Vagina (tissue), 2 donors: ENCODE measurements at regions not wholly inside any gene's neighbourhood (a gene's known extent, or its start where the extent isn't known, plus 50 kb on each side); places are given as distances from the start of the nearest gene placed in this dataset.
"Not testable (repeated sequence)": the region's sequence is repeated elsewhere in the genome, so short reads cannot be mapped to it uniquely, and the experiment has no call there.

Experiments used
- DNase-seq, 2 donors: peaks; one replicate each; pipeline ENCODE4 v3.0.0-alpha.2; 2017; ENCODE audit errors: extremely low spot score in 2 of 2
- H3K27ac ChIP-seq: fragments of 200-600 bp; sonication (generic); one replicate; pipeline ENCODE4 v1.5.1; 2019
- H3K27me3 ChIP-seq: fragments of 200-600 bp; sonication (generic); one replicate; pipeline ENCODE4 v1.5.1; 2019
- H3K36me3 ChIP-seq, 2 donors: fragments of 200-600 bp; sonication (generic); one replicate each; pipeline ENCODE4 v1.5.1; 2017 to 2019
- H3K4me1 ChIP-seq: fragments of 200-600 bp; sonication (generic); one replicate; pipeline ENCODE4 v1.5.1; 2019
- H3K4me3 ChIP-seq, 2 donors: fragments of 200-600 bp; sonication (generic); 1 replicate in 1 of 2; 2 replicates in 1 of 2; pipeline ENCODE4 v1.5.1; 2016 to 2019
- H3K9me3 ChIP-seq: fragments of 200-600 bp; sonication (generic); one replicate; pipeline ENCODE4 v1.5.1; 2019
- CTCF ChIP-seq, 3 experiments: fragments of 450-650 bp in 2 of 3; fragments of 200-600 bp in 1 of 3; sonication (generic) in 1 of 3; IDR thresholded peaks; one replicate each; pipeline ENCODE4 v1.5.1; 2017 to 2019; ENCODE audit warnings: antibody characterized with exemption in 3 of 3, mild to moderate bottlenecking in 2 of 3, moderate library complexity in 2 of 3
- POLR2A ChIP-seq, 2 donors: fragments of 450-650 bp; IDR thresholded peaks; one replicate each; pipeline ENCODE4 v1.6.1; 2017; ENCODE audit warnings: antibody characterized with exemption in 2 of 2, mild to moderate bottlenecking in 2 of 2, moderate library complexity in 2 of 2
- POLR2AphosphoS5 ChIP-seq, 2 donors: sonication (generic); formaldehyde crosslinking; IDR thresholded peaks; one replicate each; pipeline ENCODE4 v1.9.0; 2017; ENCODE audit warnings: antibody characterized with exemption in 2 of 2, mild to moderate bottlenecking in 2 of 2, low read depth in 1 of 2; ENCODE audit not compliant: insufficient read depth in 1 of 2
- intact Hi-C: fragments of 100-400 bp; cut with DNase I; formaldehyde crosslinking; loops from one replicate; pipeline ENCODE4 v1.15.1; 2023

- Histone ChIP-seq H3K4me1 (peaks cover 33% of the 10 kb centered on the region), H3K36me3 (no peaks in the 10 kb centered on the region), H3K4me3 (no peak overlapping the region), H3K9me3 (no peaks in the 10 kb centered on the region), H3K27me3 (no peaks in the 10 kb centered on the region), H3K27ac (no peak overlapping the region)
- no peak for TF ChIP-seq CTCF (IDR thresholded peaks at IDR 0.05)
- no peak for TF ChIP-seq POLR2A (IDR thresholded peaks at IDR 0.05)
- no peak for DNase-seq
- intact Hi-C loops = no loop called here
Measured at GRCh38 chr3:177334803-177335202, 137.5 kb upstream of the TBL1XR1 start.

GRCh38 chr3:177335728-177336127, 138.4 kb upstream of the TBL1XR1 start:
- H3K36me3 ChIP-seq = no peaks in the 10 kb centered on the region
- H3K4me1 ChIP-seq = peaks cover 33% of the 10 kb centered on the region
- TF ChIP-seq POLR2A (IDR thresholded peaks at IDR 0.05) (no peak), CTCF (IDR thresholded peaks at IDR 0.05) (no peak), POLR2AphosphoS5 (IDR thresholded peaks at IDR 0.05; ENCODE audit: insufficient read depth in 1 of 2, low read depth in 1 of 2) (no peak)
- no peaks in the 10 kb centered on the region for H3K27me3 ChIP-seq
- H3K27ac ChIP-seq = no peak overlapping the region
- no peaks in the 10 kb centered on the region for H3K9me3 ChIP-seq
- DNase-seq = no peak
- intact Hi-C loops = no loop called here
- no peak overlapping the region for H3K4me3 ChIP-seq

GRCh38 chr3:177336873-177337450, 139.7 kb upstream of the TBL1XR1 start:
- Histone ChIP-seq H3K4me3 (no peak overlapping the region), H3K27me3 (no peaks in the 10 kb centered on the region), H3K4me1 (peaks cover 33% of the 10 kb centered on the region), H3K9me3 (no peaks in the 10 kb centered on the region), H3K36me3 (no peaks in the 10 kb centered on the region), H3K27ac (no peak overlapping the region)
- intact Hi-C loops = no loop called here
- TF ChIP-seq POLR2A (IDR thresholded peaks at IDR 0.05) (no peak), CTCF (IDR thresholded peaks at IDR 0.05) (no peak), POLR2AphosphoS5 (IDR thresholded peaks at IDR 0.05; ENCODE audit: insufficient read depth in 1 of 2, low read depth in 1 of 2) (no peak)
- DNase-seq = no peak

GRCh38 chr3:177337541-177338331, 140.5 kb upstream of the TBL1XR1 start:
- Histone ChIP-seq H3K9me3 (no peaks in the 10 kb centered on the region), H3K27me3 (no peaks in the 10 kb centered on the region), H3K4me3 (no peak overlapping the region), H3K27ac (no peak overlapping the region), H3K36me3 (no peaks in the 10 kb centered on the region), H3K4me1 (peaks cover 33% of the 10 kb centered on the region)
- no peak for DNase-seq
- TF ChIP-seq POLR2AphosphoS5 (IDR thresholded peaks at IDR 0.05; ENCODE audit: insufficient read depth in 1 of 2, low read depth in 1 of 2) (no peak), POLR2A (IDR thresholded peaks at IDR 0.05) (no peak)
- intact Hi-C loops = no loop called here

- no peak for TF ChIP-seq CTCF (IDR thresholded peaks at IDR 0.05)
- no peak for DNase-seq
- H3K36me3 ChIP-seq = no peaks in the 10 kb centered on the region
- H3K27me3 ChIP-seq = no peaks in the 10 kb centered on the region
- intact Hi-C loops = no loop called here
- H3K4me1 ChIP-seq = peaks cover 33% of the 10 kb centered on the region
- H3K9me3 ChIP-seq = no peaks in the 10 kb centered on the region
- no peak overlapping the region for H3K27ac ChIP-seq
- H3K4me3 ChIP-seq = no peak overlapping the region
Measured at GRCh38 chr3:177338697-177339219, 141.5 kb upstream of the TBL1XR1 start.

- H3K4me3 ChIP-seq, H3K27me3 ChIP-seq, DNase-seq, H3K9me3 ChIP-seq, intact Hi-C loops, H3K36me3 ChIP-seq, H3K27ac ChIP-seq: not testable (repeated sequence)
- peaks cover 33% of the 10 kb centered on the region for H3K4me1 ChIP-seq
Measured at GRCh38 chr3:177339220-177339703, 142.0 kb upstream of the TBL1XR1 start.
